GM13976 (cell line): ENCODE measurements at regions not wholly inside any gene's neighbourhood (a gene's known extent, or its start where the extent isn't known, plus 50 kb on each side); places are given as distances from the start of the nearest gene placed in this dataset.
"Not testable (repeated sequence)": the region's sequence is repeated elsewhere in the genome, so short reads cannot be mapped to it uniquely, and the experiment has no call there.

Experiments
- DNase-seq: peaks from one replicate; pipeline ENCODE4 v3.0.0; 2012; ENCODE audit warnings: low spot score
- in situ Hi-C: fragments of 300-500 bp; cut with MboI; formaldehyde crosslinking; loops from one replicate; pipeline ENCODE4 v1.12.0; 2022; ENCODE audit warnings: low sequenced_read_pairs, mixed read lengths, inconsistent platforms; ENCODE audit not compliant: unreplicated experiment
- TF ChIP-seq, protein P1 (sequence below): IDR thresholded peaks from 2 replicates; pipeline ENCODE4 v1.5.1; 2012; ENCODE audit warnings: borderline replicate concordance, mild to moderate bottlenecking; ENCODE audit not compliant: insufficient read depth; ENCODE audit errors: extremely low read depth, missing control alignments, control extremely low read depth

DNA sequence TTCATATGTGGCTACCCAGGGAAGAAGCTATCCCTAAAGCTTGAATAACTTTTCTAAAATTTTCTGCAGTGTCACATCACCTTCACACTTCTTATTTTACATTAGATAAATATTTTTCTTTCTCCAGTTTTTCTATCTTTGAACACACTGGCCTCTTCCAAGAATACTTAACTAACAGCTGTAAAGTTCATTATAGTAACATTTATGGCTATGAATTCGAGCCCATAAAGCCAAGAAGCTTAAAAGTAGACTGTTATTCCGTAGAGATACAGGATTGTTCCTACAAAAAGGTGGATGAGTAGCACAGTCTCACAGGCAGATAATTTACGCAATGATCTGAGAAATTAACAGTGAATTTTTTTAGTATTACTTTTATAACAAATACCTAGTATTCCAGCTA lies 55.7 kb upstream of the BMP5 start:
- no peak for DNase-seq
- in situ Hi-C loops, result no loop called here
- TF ChIP-seq, protein P1, sequence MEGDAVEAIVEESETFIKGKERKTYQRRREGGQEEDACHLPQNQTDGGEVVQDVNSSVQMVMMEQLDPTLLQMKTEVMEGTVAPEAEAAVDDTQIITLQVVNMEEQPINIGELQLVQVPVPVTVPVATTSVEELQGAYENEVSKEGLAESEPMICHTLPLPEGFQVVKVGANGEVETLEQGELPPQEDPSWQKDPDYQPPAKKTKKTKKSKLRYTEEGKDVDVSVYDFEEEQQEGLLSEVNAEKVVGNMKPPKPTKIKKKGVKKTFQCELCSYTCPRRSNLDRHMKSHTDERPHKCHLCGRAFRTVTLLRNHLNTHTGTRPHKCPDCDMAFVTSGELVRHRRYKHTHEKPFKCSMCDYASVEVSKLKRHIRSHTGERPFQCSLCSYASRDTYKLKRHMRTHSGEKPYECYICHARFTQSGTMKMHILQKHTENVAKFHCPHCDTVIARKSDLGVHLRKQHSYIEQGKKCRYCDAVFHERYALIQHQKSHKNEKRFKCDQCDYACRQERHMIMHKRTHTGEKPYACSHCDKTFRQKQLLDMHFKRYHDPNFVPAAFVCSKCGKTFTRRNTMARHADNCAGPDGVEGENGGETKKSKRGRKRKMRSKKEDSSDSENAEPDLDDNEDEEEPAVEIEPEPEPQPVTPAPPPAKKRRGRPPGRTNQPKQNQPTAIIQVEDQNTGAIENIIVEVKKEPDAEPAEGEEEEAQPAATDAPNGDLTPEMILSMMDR, result no peak

DNA sequence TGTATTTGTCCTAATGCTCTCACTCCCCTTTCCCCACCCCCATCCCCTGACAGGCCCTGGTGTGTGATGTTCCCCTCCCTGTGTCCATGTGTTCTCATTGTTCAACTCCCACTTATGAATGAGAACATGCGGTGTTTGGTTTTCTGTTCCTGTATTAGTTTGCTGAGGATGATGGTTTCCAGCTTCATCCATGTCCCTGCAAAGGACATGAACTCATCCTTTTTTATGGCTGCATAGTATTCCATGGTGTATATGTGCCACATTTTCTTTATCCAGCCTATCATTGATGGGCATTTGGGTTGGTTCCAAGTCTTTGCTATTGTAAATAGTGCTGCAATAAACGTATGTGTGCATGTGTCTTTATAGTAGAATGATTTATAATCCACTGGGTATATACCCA lies 52.3 kb upstream of the BMP5 start:
- in situ Hi-C loops, DNase-seq: not testable (repeated sequence)

DNA sequence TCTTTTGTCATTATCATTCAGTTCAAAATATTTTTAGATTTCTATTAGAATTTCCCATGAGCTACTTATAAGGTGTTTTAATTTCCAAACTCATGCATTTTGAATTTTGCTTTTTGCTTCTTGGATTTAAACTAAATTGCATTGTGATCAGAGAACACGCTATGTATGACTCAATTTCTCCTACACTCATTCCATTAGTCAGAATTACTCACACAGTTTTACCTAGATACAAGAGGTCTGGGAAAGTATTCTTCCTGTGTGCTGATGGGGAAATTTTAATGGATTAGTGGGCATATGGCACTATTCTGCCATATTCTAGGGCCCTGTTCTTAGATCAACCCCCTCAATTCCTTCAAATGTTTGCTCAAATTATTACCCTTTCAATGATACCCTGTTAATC lies 49.9 kb upstream of the BMP5 start:
- in situ Hi-C loops, result no loop called here
- TF ChIP-seq, protein P1, result no peak

More for the DNA sequence above, 49.9 kb upstream of the BMP5 start:
- no peak for DNase-seq
